ENCODE measurements at regions not wholly inside any gene's neighbourhood (a gene's known extent, or its start where the extent isn't known, plus 50 kb on each side); places are given as distances from the start of the nearest gene placed in this dataset.

- DNase-seq: no peak
Measured at GRCh38 chr4:38347251-38347650, 316.7 kb upstream of the KLF3 start.

GRCh38 chr4:38354421-38354820 lies 309.6 kb upstream of the KLF3 start:
- DNase-seq: no peak

DNA sequence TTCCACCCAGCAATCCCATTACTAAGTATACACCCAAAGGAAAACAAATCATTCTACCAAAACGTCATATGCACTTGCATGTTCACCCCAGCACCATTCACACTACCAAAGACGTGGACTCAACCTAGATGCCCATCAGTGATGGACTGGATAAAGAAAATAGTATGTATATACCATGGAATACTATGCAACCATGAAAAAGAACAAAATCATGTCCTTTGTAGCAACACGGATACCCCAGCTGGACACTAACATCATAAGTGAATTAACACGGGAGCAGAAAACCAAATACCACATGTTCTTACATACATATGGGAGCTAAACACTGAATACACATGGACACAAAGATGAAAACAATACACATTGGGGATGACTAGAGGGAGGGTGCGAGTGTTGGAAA lies 309.1 kb upstream of the KLF3 start:
- DNase-seq: no peak

DNA sequence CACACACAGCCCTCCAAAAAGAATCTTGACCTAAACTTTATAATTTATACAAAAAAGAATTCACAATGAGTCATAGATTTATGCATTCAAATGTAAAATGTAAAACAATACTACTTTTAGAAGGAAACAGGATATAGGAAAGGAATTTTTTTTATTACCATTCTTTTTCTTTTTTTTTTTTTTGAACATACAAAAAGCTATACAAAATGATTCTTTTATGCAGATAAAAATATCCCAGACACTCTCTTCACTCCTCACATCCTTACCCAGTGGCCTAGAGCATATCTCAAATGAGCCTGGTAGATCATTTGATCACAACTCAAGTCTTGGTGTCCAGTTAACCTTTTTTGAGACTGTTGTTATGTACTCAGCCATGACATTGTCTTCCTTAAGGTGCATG lies 307.3 kb upstream of the KLF3 start:
- DNase-seq: no peak

DNA sequence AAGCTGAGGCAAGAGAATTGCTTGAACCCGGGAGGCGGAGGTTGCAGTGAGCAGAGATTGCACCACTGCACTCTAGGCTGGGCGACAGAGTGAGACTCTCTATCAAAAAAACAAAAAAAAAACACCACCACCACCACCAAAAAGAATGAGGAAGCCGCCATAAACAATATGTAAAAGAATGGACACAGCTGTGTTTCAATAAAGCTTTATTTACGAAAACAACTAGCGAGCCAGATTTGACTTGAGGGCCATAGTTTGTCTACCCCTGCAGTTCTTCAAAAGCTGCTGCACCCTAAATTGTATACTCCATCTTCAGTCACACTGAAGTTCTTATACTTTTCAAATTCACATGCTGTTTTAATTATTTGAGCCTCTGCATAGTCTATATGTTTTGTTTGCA lies 306.5 kb upstream of the KLF3 start:
- no peak for DNase-seq

GRCh38 chr4:38359113-38359512 lies 304.9 kb upstream of the KLF3 start:
- DNase-seq: no peak

DNA sequence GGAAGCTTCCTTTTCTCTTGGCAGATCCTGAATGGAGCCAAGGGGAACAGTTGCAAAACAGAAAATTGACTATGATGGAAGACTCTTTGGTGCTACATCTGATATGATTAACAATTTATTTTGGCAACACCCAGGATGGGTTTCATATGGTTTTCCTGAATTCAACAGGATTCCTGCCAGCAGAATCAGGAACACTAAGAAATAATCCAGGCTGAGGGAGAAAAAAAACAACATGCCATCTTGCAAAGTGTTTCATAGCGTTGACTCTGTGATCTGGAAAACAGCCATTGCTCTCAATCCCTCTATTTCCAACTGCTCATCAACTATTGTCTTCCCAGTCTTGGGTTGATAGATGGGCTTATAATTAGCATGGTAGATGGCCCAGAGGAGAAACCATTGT lies 303.8 kb upstream of the KLF3 start:
- DNase-seq: no peak

DNA sequence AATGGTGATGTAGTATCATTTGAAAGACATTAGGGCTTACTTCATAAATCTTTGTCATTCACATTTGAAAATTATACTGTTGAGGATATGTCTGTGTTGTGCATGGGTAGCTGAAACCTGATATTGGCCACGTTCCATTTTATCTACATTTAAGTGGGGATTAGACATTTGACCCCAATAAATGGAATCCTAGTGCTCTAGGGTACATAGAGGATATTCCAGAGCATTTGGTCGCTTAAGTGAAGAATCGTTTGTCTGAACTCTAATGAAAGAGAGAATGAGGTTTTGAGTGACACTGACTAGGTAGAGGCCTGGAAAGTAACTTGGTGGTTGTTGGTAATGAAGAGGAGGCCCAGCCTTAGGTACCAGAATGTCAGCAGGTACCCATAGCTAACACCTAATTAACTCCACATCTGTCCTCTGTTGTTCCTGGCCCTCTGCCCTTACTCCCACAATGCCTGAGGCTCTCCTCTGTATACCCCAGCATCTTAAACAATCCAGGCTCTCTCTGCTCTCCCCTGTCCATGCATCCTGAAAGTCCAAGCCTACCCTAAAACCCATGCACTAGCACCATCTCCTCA lies 299.5 kb upstream of the KLF3 start:
- no peak for DNase-seq

- no peak for DNase-seq
Measured at GRCh38 chr4:38365261-38365660, 298.7 kb upstream of the KLF3 start.

DNA sequence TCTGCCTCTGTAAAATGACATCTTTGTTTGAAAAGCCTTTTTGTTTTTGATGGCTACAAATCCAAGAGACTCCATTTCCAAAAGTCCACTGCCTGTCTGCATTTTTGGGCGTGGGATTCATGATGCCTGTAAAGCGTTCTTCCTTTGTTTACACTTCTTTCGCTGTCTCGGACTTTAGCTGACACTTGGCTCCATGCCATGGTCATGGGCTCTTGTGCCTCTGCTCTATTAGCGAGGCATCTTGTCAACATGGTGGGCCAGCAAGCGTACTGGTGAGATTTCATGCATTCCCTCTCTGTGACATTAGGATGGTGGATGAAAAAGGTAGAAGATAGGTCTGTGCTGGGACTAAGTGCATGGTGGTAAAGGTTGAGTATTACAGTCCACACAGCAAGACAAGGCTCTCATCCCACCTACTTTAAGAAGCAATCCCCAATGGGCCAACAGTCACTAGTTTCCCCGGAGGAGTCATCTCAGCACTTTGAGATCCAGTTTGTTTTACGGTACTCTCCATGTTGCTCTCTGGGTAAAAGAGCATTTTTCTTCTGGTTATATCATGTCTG lies 298.2 kb upstream of the KLF3 start:
- DNase-seq: no peak

DNA sequence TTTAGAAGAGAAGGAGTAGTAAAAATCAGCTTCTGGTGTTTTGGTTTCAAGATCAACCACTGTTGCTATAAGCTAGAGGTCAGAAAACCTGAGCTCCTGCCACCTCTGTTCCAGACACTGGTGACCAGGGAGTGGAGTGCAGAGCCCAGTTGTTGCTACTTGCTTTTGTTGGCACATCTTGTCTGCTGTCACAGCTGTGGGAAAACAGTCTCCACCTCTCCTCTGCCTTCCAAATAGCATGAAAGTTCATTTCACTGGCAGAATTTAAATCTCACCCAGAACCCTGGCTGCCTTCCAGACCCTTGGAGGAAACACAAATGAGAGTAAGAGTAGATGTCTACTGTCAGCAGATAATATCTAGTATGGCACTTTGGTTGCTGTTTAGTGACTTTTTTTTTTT lies 297.5 kb upstream of the KLF3 start:
- no peak for DNase-seq

- DNase-seq: no peak
Measured at GRCh38 chr4:38366997-38367396, 297.0 kb upstream of the KLF3 start.

DNA sequence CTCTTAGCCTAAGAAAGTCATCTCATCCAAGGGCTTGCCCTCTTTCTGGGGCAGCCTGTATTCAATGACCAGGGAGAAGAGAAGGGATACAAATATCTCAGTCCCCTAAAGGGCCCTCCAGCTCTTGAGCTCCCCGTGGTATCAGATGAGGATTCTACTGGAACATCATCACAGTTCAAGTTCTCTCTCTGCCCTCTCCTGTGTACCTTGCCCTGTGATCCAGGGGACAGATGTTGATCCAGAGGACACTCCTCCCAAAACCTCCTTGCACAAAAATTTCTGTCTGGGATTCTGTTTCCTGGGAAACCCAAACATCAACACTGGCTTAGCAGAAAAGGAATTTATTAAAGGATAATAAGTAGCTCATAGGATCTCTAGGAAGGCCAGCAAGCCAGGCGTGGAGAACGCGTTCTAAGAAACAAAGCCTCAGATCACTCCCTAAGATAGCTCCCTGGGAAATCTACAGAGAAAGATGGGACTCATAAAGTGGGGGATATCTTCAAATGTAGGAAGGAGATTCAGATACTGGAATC lies 296.3 kb upstream of the KLF3 start:
- no peak for DNase-seq

DNA sequence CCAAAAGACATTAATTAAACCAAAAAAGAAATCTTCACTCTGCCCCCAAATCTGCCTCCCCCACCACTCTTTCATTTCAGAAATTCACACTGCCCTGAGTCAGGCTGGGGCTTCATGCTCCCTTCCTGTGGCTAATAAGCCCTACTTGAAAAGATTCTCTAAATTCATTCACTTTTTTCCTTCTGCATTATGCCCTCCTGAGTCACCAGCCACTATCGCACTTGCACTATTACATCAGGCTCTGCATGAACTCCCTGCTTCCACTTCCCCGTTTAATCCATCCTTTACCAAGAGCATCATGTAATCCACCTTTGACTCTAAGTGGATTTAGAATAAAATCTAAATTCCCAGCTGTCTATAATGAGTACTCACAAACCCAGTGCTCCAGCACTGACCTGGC lies 295.4 kb upstream of the KLF3 start:
- no peak for DNase-seq

- no peak for DNase-seq
Measured at GRCh38 chr4:38371391-38371851, 292.6 kb upstream of the KLF3 start.

DNA sequence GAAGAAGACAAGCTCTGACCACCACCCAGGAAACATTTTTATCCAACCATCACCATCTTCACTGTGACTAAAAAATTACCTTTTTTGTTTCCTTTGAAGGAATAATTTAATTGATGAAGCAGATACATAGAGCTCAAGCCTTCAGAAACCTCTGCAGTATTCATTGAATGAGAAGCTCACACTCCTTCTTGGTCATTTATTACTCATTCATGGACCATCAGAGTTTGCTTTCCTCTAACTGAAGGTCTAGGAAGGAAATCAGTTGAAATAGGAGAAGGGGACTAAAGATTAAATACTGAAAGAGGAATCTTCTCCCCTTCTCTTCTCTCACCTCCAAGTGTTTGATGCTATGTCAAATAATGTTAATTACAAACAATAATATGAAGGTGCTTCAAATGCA lies 290.6 kb upstream of the KLF3 start:
- no peak for DNase-seq

DNA sequence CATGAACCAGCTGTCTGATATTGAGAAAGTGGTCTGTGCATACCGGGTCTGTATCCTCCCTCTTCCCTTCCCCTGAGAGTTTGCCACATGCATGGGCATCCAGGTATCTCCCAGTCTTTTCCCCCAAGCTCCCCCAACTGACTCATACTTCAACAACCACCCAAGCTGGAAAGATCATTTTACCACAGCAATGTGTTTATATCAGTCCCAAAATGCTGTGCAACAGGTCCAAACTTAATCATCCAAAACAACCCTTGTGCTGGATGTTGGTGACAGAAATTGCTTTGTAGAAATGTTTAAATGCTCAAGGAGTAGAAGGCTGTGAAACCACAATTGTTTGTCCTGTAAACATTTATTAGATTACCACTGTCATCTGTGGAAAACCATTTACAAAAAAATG lies 286.8 kb upstream of the KLF3 start:
- no peak for DNase-seq

DNA sequence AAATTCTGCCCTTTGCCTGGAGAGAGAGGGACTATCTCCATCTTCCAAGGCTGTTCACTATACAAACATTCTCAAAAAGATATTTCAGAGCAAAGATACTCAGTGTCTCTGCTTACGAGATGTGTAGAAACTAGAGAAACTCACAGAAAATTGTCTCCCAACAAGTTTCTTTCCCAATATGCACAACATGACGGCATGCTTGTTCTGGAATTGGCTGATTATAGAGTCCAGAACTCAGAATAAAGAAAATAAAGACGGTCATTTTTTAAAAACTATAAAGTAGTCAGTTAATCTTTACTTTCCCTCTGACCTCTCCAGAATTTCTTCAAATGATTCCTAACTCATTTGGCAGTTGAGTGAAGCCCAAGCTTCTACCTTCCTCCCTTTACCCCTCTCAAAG lies 285.5 kb upstream of the KLF3 start:
- no peak for DNase-seq

- no peak for DNase-seq
Measured at GRCh38 chr4:38381788-38382187, 282.2 kb upstream of the KLF3 start.

DNA sequence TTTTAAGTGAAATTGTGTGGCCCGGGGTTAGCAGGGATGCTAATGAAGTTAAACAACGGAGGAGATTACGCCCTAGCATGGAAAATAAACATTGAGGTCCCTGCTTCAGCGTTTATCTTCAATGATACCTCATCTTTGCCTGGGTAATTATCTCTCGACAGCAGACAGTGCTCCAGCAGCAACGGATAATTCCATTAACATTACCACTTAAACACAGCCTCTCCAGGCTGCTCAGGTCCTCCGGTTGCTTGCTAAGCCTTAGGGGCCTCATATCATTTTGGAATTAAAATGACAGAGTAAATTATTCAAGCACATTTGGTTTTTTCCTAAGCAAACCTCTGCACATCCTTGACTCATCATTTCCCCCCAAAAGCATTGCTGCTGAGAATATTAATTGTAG lies 281.5 kb upstream of the KLF3 start:
- no peak for DNase-seq

GRCh38 chr4:38383646-38384121 lies 280.3 kb upstream of the KLF3 start:
- no peak for DNase-seq

DNA sequence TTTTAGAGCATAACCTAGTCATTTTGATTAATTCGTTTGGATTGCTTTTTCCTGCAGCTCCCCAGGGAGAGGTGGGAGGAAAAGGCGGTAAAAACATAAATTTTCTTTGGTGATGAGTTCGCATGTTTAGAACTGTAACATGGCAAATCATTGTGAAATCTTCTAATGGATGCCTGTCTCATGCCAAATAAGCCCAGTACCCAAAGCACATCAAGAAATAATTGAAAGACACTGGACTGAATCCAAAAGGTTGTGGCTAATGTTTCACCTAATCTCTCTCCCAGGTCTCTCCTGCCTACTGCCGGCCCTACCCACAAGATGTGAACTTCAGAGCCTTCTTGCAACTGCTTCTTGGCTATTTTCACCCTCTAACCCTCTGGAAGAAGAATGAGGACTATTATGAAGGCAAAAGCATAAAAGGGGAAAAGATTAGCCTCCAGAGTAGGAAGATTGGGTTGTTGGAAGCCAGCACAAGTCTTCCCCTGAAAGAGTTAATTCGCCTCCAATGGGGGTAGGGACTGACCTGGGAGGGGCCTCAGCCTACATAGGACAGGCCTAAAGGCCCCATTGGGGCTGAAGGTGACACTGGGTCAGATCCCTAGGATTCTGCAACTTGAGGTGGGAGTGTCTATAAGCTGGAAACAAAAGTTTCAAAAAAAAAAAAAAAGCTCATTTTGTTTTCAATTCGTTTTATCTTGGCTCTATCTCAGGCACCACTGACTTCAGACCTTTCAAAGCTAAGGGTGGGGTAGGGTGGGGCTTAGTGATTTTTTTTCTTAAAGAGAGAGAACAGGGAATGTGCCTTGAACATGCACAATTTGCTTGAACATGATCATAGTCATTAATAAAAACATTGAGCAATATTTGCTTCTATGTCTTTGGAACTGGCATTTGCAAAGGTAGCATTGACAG lies 278.6 kb upstream of the KLF3 start:
- no peak for DNase-seq

- no peak for DNase-seq
Measured at GRCh38 chr4:38386005-38386551, 277.9 kb upstream of the KLF3 start.
